Stomach (tissue), 8 donors: ENCODE measurements at regions not wholly inside any gene's neighbourhood (a gene's known extent, or its start where the extent isn't known, plus 50 kb on each side); places are given as distances from the start of the nearest gene placed in this dataset.

Experiments
- DNase-seq, 2 donors: peaks; one replicate each; pipeline versions ENCODE4 v3.0.0 to v3.0.0-alpha.2; 2013 to 2019
- H3K27ac ChIP-seq, 5 donors: fragments of 200-600 bp in 4 of 5; sonication (generic) in 4 of 5; one replicate each; pipeline ENCODE4 v1.5.1; 2013 to 2019; ENCODE audit warnings: mild to moderate bottlenecking in 1 of 5, moderate library complexity in 1 of 5
- H3K27me3 ChIP-seq, 3 donors: fragments of 200-600 bp; sonication (generic); one replicate each; pipeline ENCODE4 v1.5.1; 2017 to 2019; ENCODE audit warnings: mixed run types in 1 of 3
- H3K36me3 ChIP-seq, 4 donors: fragments of 200-600 bp; sonication (generic); 1 replicate in 3 of 4; 2 replicates in 1 of 4; pipeline ENCODE4 v1.5.1; 2016 to 2019
- H3K4me1 ChIP-seq, 4 donors: fragments of 200-600 bp; sonication (generic); one replicate each; pipeline ENCODE4 v1.5.1; 2016 to 2019
- H3K4me3 ChIP-seq, 4 donors: fragments of 200-600 bp; sonication (generic) in 3 of 4; one replicate each; pipeline ENCODE4 v1.5.1; 2016 to 2019; ENCODE audit warnings: mild to moderate bottlenecking in 1 of 4
- H3K9me3 ChIP-seq, 4 donors: fragments of 200-600 bp; sonication (generic); one replicate each; pipeline ENCODE4 v1.5.1; 2016 to 2019
- EP300 ChIP-seq: sonication (generic); formaldehyde crosslinking; IDR thresholded peaks from one replicate; pipeline ENCODE4 v1.6.1; 2017; ENCODE audit warnings: antibody characterized with exemption
- POLR2A ChIP-seq, 4 donors: fragments of 450-650 bp; IDR thresholded peaks; one replicate each; pipeline ENCODE4 v1.6.1; 2016; ENCODE audit warnings: antibody characterized with exemption in 4 of 4, control low read depth in 2 of 4, mild to moderate bottlenecking in 1 of 4, moderate library complexity in 1 of 4
- POLR2AphosphoS5 ChIP-seq, 3 donors: sonication (generic); formaldehyde crosslinking; IDR thresholded peaks; one replicate each; pipeline ENCODE4 v1.6.1; 2016; ENCODE audit warnings: antibody characterized with exemption in 3 of 3
- WGBS, 5 donors: extraction: QIAGEN DNeasy Blood & Tissue Kit in 3 of 5; methylation state at CpG; one replicate each; pipeline versions ENCODE4 v1.1.5 to v1.1.7; 2013 to 2018; 5-methylcytosine and 5-hydroxymethylcytosine counted together
- intact Hi-C: fragments of 100-400 bp; cut with DNase I; formaldehyde crosslinking; loops from one replicate; pipeline ENCODE4 v1.15.1; 2023; ENCODE audit warnings: low total_unique reads
- TF ChIP-seq, protein P1 (sequence below), 7 experiments: fragments of 450-650 bp in 4 of 7; fragments of 200-600 bp in 3 of 7; sonication (generic) in 3 of 7; IDR thresholded peaks; one replicate each; pipeline ENCODE4 v1.5.1; 2016 to 2019; ENCODE audit warnings: antibody characterized with exemption in 7 of 7, control low read depth in 2 of 7, mild to moderate bottlenecking in 1 of 7
- donor health status: healthy with polysubstance abuse.
- donor health status: Bipolar disorder and iron deficiency.
- donor health status: healthy.

DNA sequence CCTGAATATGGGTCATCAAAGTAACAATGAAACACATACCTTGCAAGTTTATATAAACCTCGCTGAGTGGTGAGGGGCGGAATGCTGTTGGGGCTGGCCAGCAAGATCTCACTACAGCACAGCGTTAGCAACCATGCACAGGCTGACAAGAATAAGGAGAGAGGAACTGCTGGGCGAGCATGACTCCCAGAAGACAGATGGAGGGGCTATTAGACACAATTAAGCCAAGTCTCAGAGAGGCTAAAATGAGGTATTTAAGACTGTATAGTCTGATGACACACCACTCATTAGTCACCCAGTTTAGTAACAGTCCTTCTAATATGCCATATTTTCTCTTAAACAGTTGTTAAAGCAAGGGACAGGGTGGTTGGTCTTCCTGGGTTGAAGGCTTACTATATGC, 340.2 kb upstream of the NR5A2 start:
- Histone ChIP-seq H3K36me3 (no peaks in the 10 kb centered on the region), H3K27ac (no peak overlapping the region), H3K4me3 (no peak overlapping the region), H3K9me3 (no peaks in the 10 kb centered on the region), H3K4me1 (no peaks in the 10 kb centered on the region), H3K27me3 (peaks cover 0 to 4% (median 0%) of the 10 kb centered on the region in 3 donors)
- TF ChIP-seq POLR2AphosphoS5 (IDR thresholded peaks at IDR 0.05) (no peak), EP300 (no peak), POLR2A (IDR thresholded peaks at IDR 0.05) (no peak)
- TF ChIP-seq, protein P1, sequence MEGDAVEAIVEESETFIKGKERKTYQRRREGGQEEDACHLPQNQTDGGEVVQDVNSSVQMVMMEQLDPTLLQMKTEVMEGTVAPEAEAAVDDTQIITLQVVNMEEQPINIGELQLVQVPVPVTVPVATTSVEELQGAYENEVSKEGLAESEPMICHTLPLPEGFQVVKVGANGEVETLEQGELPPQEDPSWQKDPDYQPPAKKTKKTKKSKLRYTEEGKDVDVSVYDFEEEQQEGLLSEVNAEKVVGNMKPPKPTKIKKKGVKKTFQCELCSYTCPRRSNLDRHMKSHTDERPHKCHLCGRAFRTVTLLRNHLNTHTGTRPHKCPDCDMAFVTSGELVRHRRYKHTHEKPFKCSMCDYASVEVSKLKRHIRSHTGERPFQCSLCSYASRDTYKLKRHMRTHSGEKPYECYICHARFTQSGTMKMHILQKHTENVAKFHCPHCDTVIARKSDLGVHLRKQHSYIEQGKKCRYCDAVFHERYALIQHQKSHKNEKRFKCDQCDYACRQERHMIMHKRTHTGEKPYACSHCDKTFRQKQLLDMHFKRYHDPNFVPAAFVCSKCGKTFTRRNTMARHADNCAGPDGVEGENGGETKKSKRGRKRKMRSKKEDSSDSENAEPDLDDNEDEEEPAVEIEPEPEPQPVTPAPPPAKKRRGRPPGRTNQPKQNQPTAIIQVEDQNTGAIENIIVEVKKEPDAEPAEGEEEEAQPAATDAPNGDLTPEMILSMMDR (IDR thresholded peaks at IDR 0.05), result no peak
- intact Hi-C loops, result loop anchor here (10.0 kb wide), 1 partner anchor 817 kb away; no protein-coding TSS in a partner anchor
- peak in 1 of 2 donors; percentile 9 for DNase-seq
- 59 to 77% (median 70%) methylated on average over 4 of the region's 4 CpGs for WGBS, 5 donors

DNA sequence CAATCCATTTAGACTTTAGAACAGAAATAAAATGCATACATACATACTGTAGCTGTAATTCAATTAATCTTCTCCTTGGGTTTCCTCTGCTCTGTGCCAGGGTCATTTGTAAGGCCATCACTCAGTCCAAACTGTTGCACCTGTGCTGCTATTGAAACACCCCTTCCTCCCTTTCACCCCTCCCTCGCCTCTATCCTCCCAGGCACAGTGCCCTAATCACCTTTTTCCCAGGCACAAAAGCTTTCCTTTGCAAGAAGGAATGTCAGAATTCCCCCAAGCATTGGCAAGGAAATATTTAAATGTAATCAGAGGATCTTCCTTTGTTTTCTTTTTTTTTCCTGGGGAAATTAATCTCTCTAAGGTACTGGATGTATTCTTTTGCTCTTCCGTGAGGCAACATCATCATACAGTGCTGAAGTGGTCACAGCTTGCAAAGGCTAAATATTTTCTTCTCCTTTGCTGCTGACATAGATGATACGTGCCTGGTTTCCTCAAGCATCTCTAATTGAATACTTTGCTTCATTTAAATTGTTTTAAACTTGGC, 339.3 kb upstream of the NR5A2 start:
- Histone ChIP-seq H3K36me3 (no peaks in the 10 kb centered on the region), H3K4me1 (no peaks in the 10 kb centered on the region), H3K27me3 (peaks cover 0 to 4% (median 0%) of the 10 kb centered on the region in 3 donors), H3K4me3 (no peak overlapping the region), H3K27ac (no peak overlapping the region), H3K9me3 (no peaks in the 10 kb centered on the region)
- peak in 1 of 2 donors; percentile 9 for DNase-seq
- intact Hi-C loops, result loop anchor here (10.0 kb wide), 1 partner anchor 817 kb away; no protein-coding TSS in a partner anchor
- TF ChIP-seq, protein P1 (IDR thresholded peaks at IDR 0.05), result no peak
- no peak for TF ChIP-seq POLR2A (IDR thresholded peaks at IDR 0.05)
- no peak for TF ChIP-seq EP300
- no peak for TF ChIP-seq POLR2AphosphoS5 (IDR thresholded peaks at IDR 0.05)
- WGBS, 5 donors, result 36 to 56% (median 44%) methylated on average over 3 of the region's 3 CpGs

DNA sequence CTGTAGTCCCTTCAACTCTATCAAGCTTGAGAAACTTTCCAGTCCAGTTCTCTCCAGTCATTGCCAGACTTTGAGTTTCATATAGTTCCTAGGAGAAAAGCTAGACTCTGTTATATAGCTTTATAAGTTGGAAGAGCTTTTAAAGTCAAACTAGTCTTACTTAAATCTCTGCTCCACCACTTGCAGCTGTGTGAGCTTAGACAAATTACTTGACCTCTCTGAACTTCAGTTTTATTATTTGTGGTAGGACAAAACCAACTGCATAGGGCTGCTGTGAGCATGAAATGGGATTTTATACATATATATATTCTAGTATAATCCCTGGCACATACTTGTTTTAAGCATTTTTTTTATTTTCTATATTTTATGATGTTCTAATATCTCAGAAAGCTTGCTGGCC, 338.7 kb upstream of the NR5A2 start:
- intact Hi-C loops, result loop anchor here (10.0 kb wide), 1 partner anchor 816 kb away; no protein-coding TSS in a partner anchor
- H3K9me3 ChIP-seq, result no peaks in the 10 kb centered on the region
- TF ChIP-seq POLR2AphosphoS5 (IDR thresholded peaks at IDR 0.05), result no peak
- TF ChIP-seq, protein P1 (IDR thresholded peaks at IDR 0.05), result no peak
- no peak for TF ChIP-seq POLR2A (IDR thresholded peaks at IDR 0.05)
- no peak for TF ChIP-seq EP300
- no peak overlapping the region for H3K27ac ChIP-seq
- H3K4me3 ChIP-seq, result no peak overlapping the region
- no peak for DNase-seq
- no peaks in the 10 kb centered on the region for H3K4me1 ChIP-seq
- H3K27me3 ChIP-seq, result peaks cover 0 to 4% (median 0%) of the 10 kb centered on the region in 3 donors
- H3K36me3 ChIP-seq, result no peaks in the 10 kb centered on the region

DNA sequence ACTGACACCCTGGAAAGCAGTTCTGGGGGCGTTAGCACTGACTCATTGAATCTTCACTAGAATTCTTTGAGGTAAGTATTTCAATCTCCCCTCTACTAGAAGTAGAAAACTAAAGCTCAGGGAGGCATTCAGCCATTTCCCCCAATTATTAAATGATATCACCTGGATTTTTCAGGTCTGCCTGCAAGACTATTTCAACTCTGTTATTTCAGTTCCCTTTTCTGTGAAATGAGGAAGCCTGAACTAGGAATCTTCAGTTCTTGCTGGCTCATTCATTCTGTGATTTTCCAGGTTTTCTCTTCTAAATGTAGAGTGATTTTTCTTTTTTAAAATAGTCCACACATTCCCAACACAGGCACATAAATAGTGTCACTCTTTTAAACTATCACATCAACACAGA, 337.0 kb upstream of the NR5A2 start:
- no peak for DNase-seq
- peaks cover 0 to 4% (median 0%) of the 10 kb centered on the region in 3 donors for H3K27me3 ChIP-seq
- H3K4me1 ChIP-seq, result no peaks in the 10 kb centered on the region
- H3K9me3 ChIP-seq, result no peaks in the 10 kb centered on the region
- TF ChIP-seq POLR2A (IDR thresholded peaks at IDR 0.05) (no peak), EP300 (no peak), POLR2AphosphoS5 (IDR thresholded peaks at IDR 0.05) (no peak)
- TF ChIP-seq, protein P1 (IDR thresholded peaks at IDR 0.05), result no peak
- no peaks in the 10 kb centered on the region for H3K36me3 ChIP-seq
- no peak overlapping the region for H3K4me3 ChIP-seq
- H3K27ac ChIP-seq, result no peak overlapping the region
- whole genome bisulfite sequencing, 5 donors, result 46 to 82% (median 53%) methylated on average over 1 of the region's 1 CpG
- intact Hi-C loops, result no loop called here
